T-helper 2 cell (primary cell): ENCODE measurements at regions not wholly inside any gene's neighbourhood (a gene's known extent, or its start where the extent isn't known, plus 50 kb on each side); places are given as distances from the start of the nearest gene placed in this dataset.
"Not testable (repeated sequence)": the region's sequence is repeated elsewhere in the genome, so short reads cannot be mapped to it uniquely, and the experiment has no call there.

Experiments used
- DNase-seq, 5 experiments: peaks; one replicate each; pipeline versions ENCODE4 v3.0.0 to v3.0.0-alpha.2; 2012 to 2022

GRCh38 chr16:5932906-5933305, 835.3 kb upstream of the EEF2KMT start:
- no peak for DNase-seq

GRCh38 chr16:5928476-5929065, 831.0 kb upstream of the EEF2KMT start:
- no peak for DNase-seq

GRCh38 chr16:5925850-5926249, 828.3 kb upstream of the EEF2KMT start:
- no peak for DNase-seq

GRCh38 chr16:5922686-5923085, 825.1 kb upstream of the EEF2KMT start:
- no peak for DNase-seq

GRCh38 chr16:5918567-5919130, 821.1 kb upstream of the EEF2KMT start:
- no peak for DNase-seq

GRCh38 chr16:5917436-5918195, 820.0 kb upstream of the EEF2KMT start:
- DNase-seq, result no peak

- DNase-seq, result peak in 1 of 5 experiments; percentile 14
Measured at GRCh38 chr16:5916711-5917191, 819.2 kb upstream of the EEF2KMT start.

GRCh38 chr16:5911241-5911640, 813.6 kb upstream of the EEF2KMT start:
- no peak for DNase-seq

GRCh38 chr16:5909556-5909955, 812.0 kb upstream of the EEF2KMT start:
- DNase-seq, result not testable (repeated sequence)

- DNase-seq, result no peak
Measured at GRCh38 chr16:5907544-5907943, 809.9 kb upstream of the EEF2KMT start.

- no peak for DNase-seq
Measured at GRCh38 chr16:5906351-5906750, 808.8 kb upstream of the EEF2KMT start.

- peak in 1 of 5 experiments; percentile 75 for DNase-seq
Measured at GRCh38 chr16:5905935-5906334, 808.3 kb upstream of the EEF2KMT start.

- no peak for DNase-seq
Measured at GRCh38 chr16:5903832-5904231, 806.2 kb upstream of the EEF2KMT start.

GRCh38 chr16:5903153-5903552, 805.6 kb upstream of the EEF2KMT start:
- no peak for DNase-seq

GRCh38 chr16:5900046-5900445, 802.5 kb upstream of the EEF2KMT start:
- DNase-seq, result no peak

GRCh38 chr16:5895976-5896375, 798.4 kb upstream of the EEF2KMT start:
- no peak for DNase-seq

- no peak for DNase-seq
Measured at GRCh38 chr16:5895137-5895536, 797.5 kb upstream of the EEF2KMT start.

- DNase-seq, result no peak
Measured at GRCh38 chr16:5891296-5891695, 793.7 kb upstream of the EEF2KMT start.

GRCh38 chr16:5885521-5885920, 787.9 kb upstream of the EEF2KMT start:
- no peak for DNase-seq

GRCh38 chr16:5884996-5885395, 787.4 kb upstream of the EEF2KMT start:
- peak in 1 of 5 experiments; percentile 65 for DNase-seq

- no peak for DNase-seq
Measured at GRCh38 chr16:5884339-5884738, 786.7 kb upstream of the EEF2KMT start.

- DNase-seq, result peak in 1 of 5 experiments; percentile 39
Measured at GRCh38 chr16:5882087-5882640, 784.6 kb upstream of the EEF2KMT start.

GRCh38 chr16:5875416-5875815, 777.8 kb upstream of the EEF2KMT start:
- no peak for DNase-seq

GRCh38 chr16:5874899-5875298, 777.3 kb upstream of the EEF2KMT start:
- peak in 1 of 5 experiments; percentile 78 for DNase-seq
